Neural progenitor cell (in vitro differentiated cells): ENCODE measurements at regions not wholly inside any gene's neighbourhood (a gene's known extent, or its start where the extent isn't known, plus 50 kb on each side); places are given as distances from the start of the nearest gene placed in this dataset.

Source experiments
- CTCF ChIP-seq: fragments of 200-600 bp; sonication (generic); IDR thresholded peaks from 2 replicates; pipeline ENCODE4 v1.5.1; 2017; ENCODE audit warnings: antibody characterized with exemption, mild to moderate bottlenecking
- EZH2 ChIP-seq: fragments of 200-600 bp; sonication (generic); IDR thresholded peaks from 2 replicates; pipeline ENCODE4 v1.6.1; 2017; ENCODE audit warnings: antibody characterized with exemption, mild to moderate bottlenecking, moderate library complexity
- EZH2phosphoT487 ChIP-seq: fragments of 200-600 bp; sonication (generic); IDR thresholded peaks from 2 replicates; pipeline ENCODE4 v1.6.1; 2017; ENCODE audit warnings: antibody characterized with exemption

GRCh38 chr6:14865531-14866100, 380.3 kb upstream of the JARID2 start:
- TF ChIP-seq CTCF (no peak), EZH2 (no peak), EZH2phosphoT487 (no peak)
